OCI-LY1 (cell line): ENCODE measurements at regions not wholly inside any gene's neighbourhood (a gene's known extent, or its start where the extent isn't known, plus 50 kb on each side); places are given as distances from the start of the nearest gene placed in this dataset.

Experiments
- H2AFZ ChIP-seq: fragments of 200-600 bp; sonication (generic), shearing (Covaris generic); 2 replicates; pipeline ENCODE4 v1.6.0; 2014; ENCODE audit warnings: antibody characterized with exemption, mild to moderate bottlenecking, low read length
- H3F3A ChIP-seq: fragments of 200-600 bp; sonication (generic), shearing (Covaris generic); 2 replicates; pipeline ENCODE4 v1.6.0; 2014; ENCODE audit warnings: mild to moderate bottlenecking, antibody characterized with exemption, low read length, moderate library complexity; ENCODE audit not compliant: insufficient read depth
- H3K27ac ChIP-seq: fragments of 200-600 bp; sonication (generic); 2 replicates; pipeline ENCODE4 v1.5.1; 2014; ENCODE audit warnings: low read length, mixed run types, mild to moderate bottlenecking, low read depth; ENCODE audit not compliant: poor library complexity, severe bottlenecking
- H3K27me3 ChIP-seq: fragments of 200-600 bp; sonication (generic); 2 replicates; pipeline ENCODE4 v1.6.0; 2014; ENCODE audit warnings: antibody characterized with exemption, mild to moderate bottlenecking, low read length, moderate library complexity; ENCODE audit not compliant: insufficient read depth
- H3K36me3 ChIP-seq: fragments of 200-600 bp; sonication (generic); 2 replicates; pipeline ENCODE4 v1.6.1; 2014; ENCODE audit warnings: mild to moderate bottlenecking, antibody characterized with exemption, low read length, moderate library complexity, mixed read lengths; ENCODE audit not compliant: insufficient read depth
- H3K4me1 ChIP-seq: fragments of 200-600 bp; sonication (generic); 2 replicates; pipeline ENCODE4 v1.5.1; 2014; ENCODE audit warnings: mild to moderate bottlenecking, low read length, moderate library complexity; ENCODE audit not compliant: insufficient read depth, severe bottlenecking
- H3K4me2 ChIP-seq: fragments of 200-600 bp; sonication (generic), shearing (Covaris generic); 2 replicates; pipeline ENCODE4 v1.6.1; 2014; ENCODE audit warnings: low read length
- H3K4me3 ChIP-seq: fragments of 200-600 bp; sonication (generic); 2 replicates; pipeline ENCODE4 v1.5.1; 2014; ENCODE audit warnings: low read length, low read depth, mild to moderate bottlenecking, mixed read lengths; ENCODE audit not compliant: poor library complexity, severe bottlenecking
- H3K79me2 ChIP-seq: fragments of 200-600 bp; shearing (Covaris generic); 2 replicates; pipeline ENCODE4 v1.6.1; 2016; ENCODE audit warnings: mixed run types, low read length, mixed read lengths; ENCODE audit not compliant: insufficient read depth
- H3K9ac ChIP-seq: fragments of 200-600 bp; sonication (generic), shearing (Covaris generic); 2 replicates; pipeline ENCODE4 v1.6.1; 2014; ENCODE audit warnings: mild to moderate bottlenecking, low read length, mixed read lengths
- H3K9me2 ChIP-seq: fragments of 200-600 bp; sonication (generic), shearing (Covaris generic); 2 replicates; pipeline ENCODE4 v1.6.1; 2014; ENCODE audit warnings: low read depth, mild to moderate bottlenecking, low read length, mixed read lengths
- H3K9me3 ChIP-seq: fragments of 200-600 bp; shearing (Covaris generic); 2 replicates; pipeline ENCODE4 v1.6.1; 2014; ENCODE audit warnings: low read length, mixed read lengths
- H4K20me1 ChIP-seq: fragments of 200-600 bp; sonication (generic), shearing (Covaris generic); 2 replicates; pipeline ENCODE4 v1.6.0; 2016; ENCODE audit warnings: mild to moderate bottlenecking, low read length; ENCODE audit not compliant: insufficient read depth
- EZH2 ChIP-seq: fragments of 200-600 bp; sonication (generic), shearing (Covaris generic); IDR thresholded peaks from 2 replicates; pipeline ENCODE4 v1.8.0; 2017; ENCODE audit warnings: borderline replicate concordance, mixed run types, mild to moderate bottlenecking, antibody characterized with exemption, low read length, moderate library complexity, mixed read lengths
- TF ChIP-seq, protein P1 (sequence below): fragments of 200-600 bp; sonication (generic), shearing (Covaris generic); IDR thresholded peaks from 2 replicates; pipeline ENCODE4 v1.5.1; 2017; ENCODE audit warnings: mild to moderate bottlenecking, antibody characterized with exemption, low read length, moderate library complexity, mixed read lengths

DNA sequence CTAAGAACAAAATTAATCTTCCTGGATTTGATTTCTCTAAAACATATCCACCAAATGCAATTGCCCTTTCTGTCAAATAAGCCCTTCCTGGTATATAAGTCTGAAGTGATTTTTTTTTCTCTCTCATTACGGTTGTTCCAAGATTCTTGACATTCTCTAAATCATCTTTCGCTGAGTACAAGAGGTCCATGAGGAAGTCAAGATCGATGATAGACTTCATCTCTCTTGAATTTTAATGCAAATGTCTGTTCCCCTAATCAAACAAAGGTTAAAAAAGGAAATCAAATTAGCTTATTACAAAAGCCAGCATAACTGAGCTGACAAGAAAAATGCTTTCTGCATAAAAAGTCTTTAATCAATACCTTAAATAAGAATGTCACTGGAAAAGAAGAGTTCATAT is 77.4 kb upstream of the ITGB1 start:
- no peak overlapping the region for H3K9ac ChIP-seq
- no peaks in the 10 kb centered on the region for H3F3A ChIP-seq
- H3K4me3 ChIP-seq, result no peak overlapping the region
- no peak overlapping the region for H3K27ac ChIP-seq
- H3K9me3 ChIP-seq, result no peaks in the 10 kb centered on the region
- H2AFZ ChIP-seq, result no peak overlapping the region
- no peaks in the 10 kb centered on the region for H3K4me1 ChIP-seq
- H3K36me3 ChIP-seq, result no peaks in the 10 kb centered on the region
- H4K20me1 ChIP-seq, result no peaks in the 10 kb centered on the region
- H3K9me2 ChIP-seq, result no peaks in the 10 kb centered on the region
- peaks cover 5% of the 10 kb centered on the region; the same call in 1 of the 2 replicates for H3K27me3 ChIP-seq
- H3K79me2 ChIP-seq, result no peaks in the 10 kb centered on the region
- no peak for TF ChIP-seq EZH2
- TF ChIP-seq, protein P1, sequence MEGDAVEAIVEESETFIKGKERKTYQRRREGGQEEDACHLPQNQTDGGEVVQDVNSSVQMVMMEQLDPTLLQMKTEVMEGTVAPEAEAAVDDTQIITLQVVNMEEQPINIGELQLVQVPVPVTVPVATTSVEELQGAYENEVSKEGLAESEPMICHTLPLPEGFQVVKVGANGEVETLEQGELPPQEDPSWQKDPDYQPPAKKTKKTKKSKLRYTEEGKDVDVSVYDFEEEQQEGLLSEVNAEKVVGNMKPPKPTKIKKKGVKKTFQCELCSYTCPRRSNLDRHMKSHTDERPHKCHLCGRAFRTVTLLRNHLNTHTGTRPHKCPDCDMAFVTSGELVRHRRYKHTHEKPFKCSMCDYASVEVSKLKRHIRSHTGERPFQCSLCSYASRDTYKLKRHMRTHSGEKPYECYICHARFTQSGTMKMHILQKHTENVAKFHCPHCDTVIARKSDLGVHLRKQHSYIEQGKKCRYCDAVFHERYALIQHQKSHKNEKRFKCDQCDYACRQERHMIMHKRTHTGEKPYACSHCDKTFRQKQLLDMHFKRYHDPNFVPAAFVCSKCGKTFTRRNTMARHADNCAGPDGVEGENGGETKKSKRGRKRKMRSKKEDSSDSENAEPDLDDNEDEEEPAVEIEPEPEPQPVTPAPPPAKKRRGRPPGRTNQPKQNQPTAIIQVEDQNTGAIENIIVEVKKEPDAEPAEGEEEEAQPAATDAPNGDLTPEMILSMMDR, result no peak
- no peak overlapping the region for H3K4me2 ChIP-seq

DNA sequence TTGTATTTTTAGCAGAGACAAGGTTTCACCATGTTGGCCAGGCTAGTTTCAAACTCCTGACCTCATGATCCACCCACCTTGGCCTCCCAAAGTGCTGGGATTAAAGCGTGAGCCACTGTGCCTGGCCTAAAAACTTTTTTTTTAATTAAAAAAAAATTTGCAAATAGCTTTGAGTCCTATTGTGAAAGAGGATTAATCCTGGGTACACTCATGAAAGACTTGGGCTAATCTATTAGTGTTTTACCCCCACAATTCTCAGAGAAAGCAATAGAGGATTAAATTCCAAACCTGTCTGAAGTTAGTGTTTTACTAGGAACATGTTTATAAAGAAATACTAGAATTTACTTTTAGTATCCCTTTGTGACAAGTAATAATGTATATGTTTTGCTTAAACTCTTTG is 76.9 kb upstream of the ITGB1 start:
- no peak overlapping the region for H3K9ac ChIP-seq
- H3K27ac ChIP-seq, result no peak overlapping the region
- no peaks in the 10 kb centered on the region for H3K36me3 ChIP-seq
- peaks cover 5% of the 10 kb centered on the region; the same call in 1 of the 2 replicates for H3K27me3 ChIP-seq
- H3K79me2 ChIP-seq, result no peaks in the 10 kb centered on the region
- no peaks in the 10 kb centered on the region for H3F3A ChIP-seq
- H3K9me3 ChIP-seq, result no peaks in the 10 kb centered on the region
- H2AFZ ChIP-seq, result no peak overlapping the region
- no peaks in the 10 kb centered on the region for H3K4me1 ChIP-seq
- H3K9me2 ChIP-seq, result no peaks in the 10 kb centered on the region
- no peaks in the 10 kb centered on the region for H4K20me1 ChIP-seq
- H3K4me2 ChIP-seq, result no peak overlapping the region
- H3K4me3 ChIP-seq, result no peak overlapping the region
- TF ChIP-seq, protein P1, result no peak
- TF ChIP-seq EZH2, result no peak

DNA sequence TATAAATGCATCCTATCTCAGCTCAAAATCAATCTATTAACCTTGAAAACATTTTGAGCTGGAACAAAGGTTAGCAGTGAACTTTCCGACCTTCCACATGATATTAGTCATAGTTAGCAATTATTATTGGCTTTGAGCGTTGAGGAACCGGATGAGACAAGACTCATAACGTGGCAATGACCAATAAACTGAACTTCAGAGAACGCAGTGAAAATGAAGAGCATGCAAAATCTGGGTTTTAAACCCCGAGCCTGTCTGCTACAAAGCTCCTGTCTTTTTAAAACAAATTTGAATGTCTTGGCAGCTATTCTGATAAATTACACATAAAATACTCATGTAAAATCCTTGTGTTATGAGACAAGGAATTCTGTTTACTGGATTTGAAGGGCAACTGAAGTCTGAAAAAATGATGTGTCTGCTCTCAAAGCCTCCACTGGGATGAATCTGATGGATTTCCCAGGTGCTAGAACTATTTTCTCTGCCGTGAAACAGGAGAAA is 74.7 kb upstream of the ITGB1 start:
- Histone ChIP-seq H3K4me3 (no peak overlapping the region), H3K9ac (no peak overlapping the region), H3K4me2 (no peak overlapping the region), H4K20me1 (no peaks in the 10 kb centered on the region), H3K9me3 (no peaks in the 10 kb centered on the region), H3K79me2 (no peaks in the 10 kb centered on the region), H3K27me3 (peaks cover 5% of the 10 kb centered on the region; the same call in 1 of the 2 replicates), H3K36me3 (no peaks in the 10 kb centered on the region), H3K9me2 (no peaks in the 10 kb centered on the region), H2AFZ (no peak overlapping the region), H3K27ac (no peak overlapping the region), H3K4me1 (no peaks in the 10 kb centered on the region), H3F3A (no peaks in the 10 kb centered on the region)
- TF ChIP-seq, protein P1, result no peak
- TF ChIP-seq EZH2, result no peak
